DMS 273 (cell line): ENCODE measurements at regions not wholly inside any gene's neighbourhood (a gene's known extent, or its start where the extent isn't known, plus 50 kb on each side); places are given as distances from the start of the nearest gene placed in this dataset.
"Not testable (repeated sequence)": the region's sequence is repeated elsewhere in the genome, so short reads cannot be mapped to it uniquely, and the experiment has no call there.

Source experiments
- DNase-seq: peaks from one replicate; lab custom pipeline; 2025; ENCODE audit not compliant: unreplicated experiment; lab: John Stamatoyannopoulos, UW

DNA sequence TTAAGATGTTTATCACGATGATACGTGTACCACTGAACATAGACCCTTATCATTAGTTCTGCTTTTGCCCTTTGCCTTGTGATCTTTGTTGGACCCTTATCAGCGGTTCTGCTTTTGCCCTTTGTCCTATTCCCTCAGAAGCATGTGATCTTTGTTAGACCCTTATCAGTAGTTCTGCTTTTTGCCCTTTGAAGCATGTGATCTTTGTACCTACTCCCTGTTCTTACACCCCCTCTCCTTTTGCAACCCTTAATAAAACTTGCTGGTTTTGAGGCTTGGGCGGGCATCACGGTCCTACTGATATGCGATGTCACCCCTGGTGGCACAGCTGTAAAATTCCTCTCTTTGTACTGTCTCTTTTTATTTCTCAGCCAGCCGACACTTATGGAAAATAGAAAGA is 117.0 kb downstream of the SDHAF3 start:
- not testable (repeated sequence) for DNase-seq

DNA sequence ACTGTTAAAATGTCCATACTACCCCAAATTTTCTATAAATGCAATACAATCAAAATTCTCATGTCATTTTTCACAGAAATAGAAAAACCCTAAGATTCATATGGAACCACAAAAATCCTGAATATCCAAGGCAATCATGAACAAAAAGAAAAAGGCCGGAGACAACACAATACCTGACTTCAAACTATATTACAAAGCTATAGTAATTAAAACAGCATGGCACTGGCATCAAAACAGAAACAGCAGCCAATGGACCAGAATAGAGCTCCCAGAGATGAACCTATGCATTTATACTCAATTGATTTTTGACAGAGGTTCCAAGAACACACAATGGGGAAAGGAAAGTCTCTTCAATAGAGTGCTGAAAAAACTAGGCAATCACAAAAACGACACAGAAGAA is 128.8 kb downstream of the SDHAF3 start:
- DNase-seq = no peak

DNA sequence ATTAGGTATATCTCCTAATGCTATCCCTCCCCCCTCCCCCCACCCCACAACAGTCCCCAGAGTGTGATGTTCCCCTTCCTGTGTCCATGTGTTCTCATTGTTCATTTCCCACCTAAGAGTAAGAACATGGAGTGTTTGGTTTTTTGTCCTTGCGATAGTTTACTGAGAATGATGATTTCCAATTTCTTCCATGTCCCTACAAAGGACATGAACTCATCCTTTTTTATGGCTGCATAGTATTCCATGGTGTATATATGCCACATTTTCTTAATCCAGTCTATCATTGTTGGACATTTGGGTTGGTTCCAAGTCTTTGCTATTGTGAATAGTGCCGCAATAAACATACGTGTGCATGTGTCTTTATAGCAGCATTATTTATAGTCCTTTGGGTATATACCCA is 140.7 kb downstream of the SDHAF3 start:
- not testable (repeated sequence) for DNase-seq

DNA sequence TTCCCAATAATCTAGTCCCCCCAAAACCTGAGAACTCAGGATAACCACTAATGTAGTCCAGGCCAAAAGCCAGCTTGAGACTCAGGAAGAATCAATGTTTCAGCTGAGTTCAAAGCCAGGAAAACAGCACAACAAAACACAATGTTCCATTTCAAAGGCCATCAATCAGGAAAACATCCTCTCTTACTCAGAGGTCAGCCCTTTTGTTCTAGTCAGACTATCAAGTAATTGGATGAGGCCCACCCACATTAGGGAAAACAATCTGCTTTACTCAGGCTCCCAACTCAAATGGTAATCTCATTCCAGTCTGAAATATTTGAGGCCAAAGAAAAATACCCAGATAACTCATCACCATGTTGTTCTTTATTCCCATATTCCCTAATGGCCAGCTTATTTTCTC is 152.2 kb downstream of the SDHAF3 start:
- no peak for DNase-seq

DNA sequence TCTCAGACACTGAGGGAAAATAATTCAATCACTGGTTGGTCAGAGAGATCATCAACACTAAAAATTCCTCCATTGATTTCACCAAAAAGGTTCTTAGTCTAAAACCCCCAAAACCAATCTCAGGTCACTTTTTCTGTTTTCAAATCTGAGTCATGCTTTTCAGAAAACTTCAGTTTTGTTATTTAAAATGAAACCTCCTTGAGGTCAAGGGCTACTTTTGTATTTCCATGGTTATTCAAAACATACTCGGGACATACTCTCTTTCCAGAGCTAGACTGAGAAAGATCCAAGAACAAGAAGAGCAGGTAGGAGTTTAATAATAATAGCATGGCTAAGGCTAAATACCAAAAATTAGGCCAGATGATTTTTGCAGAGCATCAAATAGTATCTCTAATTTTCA is 152.8 kb downstream of the SDHAF3 start:
- DNase-seq = no peak

DNA sequence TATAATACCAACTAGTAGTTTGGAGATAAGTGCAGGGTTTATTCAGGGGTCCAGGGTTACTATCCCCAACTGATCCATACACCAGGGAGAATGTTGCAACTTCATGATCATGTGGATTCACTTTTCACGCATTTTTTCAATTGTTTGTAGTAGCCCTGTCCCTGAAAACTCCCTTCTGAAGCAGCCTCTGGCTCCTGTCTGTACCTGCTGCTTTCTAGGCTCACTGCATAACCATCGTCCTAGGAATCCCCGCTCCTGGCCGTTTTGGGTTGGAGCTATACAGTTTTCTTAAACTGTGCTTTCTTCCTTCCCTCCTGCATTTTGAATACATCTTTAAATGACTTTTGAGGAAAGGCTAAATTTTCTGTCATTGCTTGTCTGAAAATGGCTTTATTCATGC is 154.1 kb downstream of the SDHAF3 start:
- DNase-seq = no peak

DNA sequence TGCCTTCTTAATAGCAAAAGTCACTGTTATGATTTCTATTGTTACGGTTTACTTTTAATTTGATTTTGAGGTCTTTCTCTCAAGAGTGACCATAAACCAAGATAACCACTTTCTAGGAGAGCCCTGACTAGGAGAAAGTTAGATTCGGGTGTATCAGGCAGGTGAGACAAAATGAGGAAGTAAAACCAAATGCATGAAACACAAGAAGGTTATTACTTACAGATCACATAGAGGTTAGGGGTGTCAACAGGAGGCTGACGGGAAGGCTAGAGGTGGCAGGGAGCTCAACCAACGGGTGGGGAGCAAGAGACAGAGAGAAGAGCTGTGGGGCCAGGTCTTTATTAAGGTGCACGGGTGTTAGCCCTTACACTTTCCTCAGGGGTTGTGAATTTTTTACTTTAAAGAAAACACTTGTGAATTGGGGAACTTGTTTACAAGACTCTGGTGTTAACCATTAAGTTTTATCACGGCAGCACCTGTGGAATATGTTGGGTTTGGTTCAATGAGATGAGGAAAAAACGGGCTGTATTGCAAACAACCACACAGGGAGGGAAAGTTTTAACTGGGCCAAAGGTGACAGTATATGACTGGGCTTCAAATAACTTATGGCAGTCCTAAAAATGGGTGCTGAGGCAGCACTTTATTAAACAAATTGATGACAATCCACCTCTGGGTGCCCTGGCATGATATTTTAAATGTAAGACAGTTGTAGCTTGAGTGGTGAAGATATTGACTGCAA is 154.9 kb downstream of the SDHAF3 start:
- DNase-seq = no peak

DNA sequence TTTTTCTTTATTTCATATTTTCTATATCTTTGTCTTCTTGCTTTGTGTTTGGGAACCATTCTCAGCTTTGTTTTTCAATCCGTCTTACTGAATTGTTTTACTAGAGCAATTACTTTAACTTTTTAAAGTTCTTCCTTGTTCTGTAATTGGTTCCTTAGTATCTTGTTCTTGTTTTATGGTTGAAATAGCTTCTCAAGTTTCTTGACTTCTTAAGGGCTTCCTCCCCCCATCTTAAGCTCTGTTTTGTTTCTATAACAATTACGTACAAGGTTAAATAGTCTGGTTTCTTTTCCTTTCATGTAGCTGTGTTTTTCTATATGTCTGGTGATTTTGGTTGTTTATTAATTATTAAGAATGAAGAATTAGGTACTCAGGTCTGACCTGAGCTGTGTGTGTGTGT is 158.0 kb downstream of the SDHAF3 start:
- DNase-seq = no peak

DNA sequence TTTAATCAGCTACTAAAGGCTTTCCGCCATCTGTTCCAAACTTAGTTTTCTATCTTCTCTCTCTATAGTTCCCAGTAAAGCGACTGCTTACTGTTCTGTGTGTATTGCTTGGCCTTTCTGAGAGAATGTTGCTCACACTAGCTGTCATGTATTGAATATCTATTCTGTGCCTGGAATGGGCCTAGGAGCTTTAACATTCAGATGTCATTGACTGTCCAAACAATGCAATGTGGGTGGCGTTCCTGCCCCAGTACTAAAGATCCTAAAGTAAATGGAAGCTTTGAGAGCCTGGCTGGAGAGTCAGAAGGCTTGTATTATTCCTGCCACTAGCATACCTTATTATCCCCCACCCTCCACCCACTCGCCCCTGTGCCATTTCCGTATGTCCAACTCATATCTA is 163.5 kb downstream of the SDHAF3 start:
- DNase-seq = no peak

DNA sequence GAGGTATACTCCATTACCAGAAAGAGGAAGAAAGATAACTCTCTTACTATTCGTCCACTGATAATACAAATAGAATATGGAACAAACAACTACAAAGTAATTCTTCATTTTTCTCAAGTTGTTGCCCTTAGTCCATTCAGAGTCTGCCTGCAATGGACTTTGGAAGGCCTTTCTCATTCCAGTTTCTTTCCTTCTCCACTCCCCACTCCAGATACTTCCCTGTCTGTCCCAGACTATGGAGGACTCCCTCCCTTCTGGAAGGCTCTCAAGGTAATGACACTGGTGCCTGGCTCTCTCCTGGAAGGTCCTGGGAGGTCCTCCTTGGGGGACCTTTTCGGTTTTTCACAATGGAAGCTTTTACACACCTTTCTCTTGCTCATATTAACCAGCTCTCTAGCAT is 167.8 kb downstream of the SDHAF3 start:
- DNase-seq = no peak

DNA sequence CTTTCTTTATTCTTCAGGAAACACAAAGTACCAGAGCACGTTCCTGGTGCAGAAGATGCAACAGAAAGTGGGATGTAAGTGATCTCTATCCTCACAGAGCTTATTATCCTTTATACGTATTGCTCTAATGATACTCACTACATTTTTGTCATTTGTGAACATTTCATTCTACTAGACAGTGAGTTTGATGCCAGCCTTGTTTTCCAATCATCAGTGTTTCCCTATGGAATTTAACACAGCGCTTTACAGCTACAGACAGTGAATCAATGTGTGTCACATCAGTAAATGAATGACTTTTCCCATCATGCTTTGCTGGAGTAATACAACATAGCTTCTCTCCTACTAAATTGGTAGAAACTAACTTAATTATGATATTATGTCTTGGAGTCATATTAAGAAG is 175.5 kb downstream of the SDHAF3 start:
- DNase-seq = no peak

DNA sequence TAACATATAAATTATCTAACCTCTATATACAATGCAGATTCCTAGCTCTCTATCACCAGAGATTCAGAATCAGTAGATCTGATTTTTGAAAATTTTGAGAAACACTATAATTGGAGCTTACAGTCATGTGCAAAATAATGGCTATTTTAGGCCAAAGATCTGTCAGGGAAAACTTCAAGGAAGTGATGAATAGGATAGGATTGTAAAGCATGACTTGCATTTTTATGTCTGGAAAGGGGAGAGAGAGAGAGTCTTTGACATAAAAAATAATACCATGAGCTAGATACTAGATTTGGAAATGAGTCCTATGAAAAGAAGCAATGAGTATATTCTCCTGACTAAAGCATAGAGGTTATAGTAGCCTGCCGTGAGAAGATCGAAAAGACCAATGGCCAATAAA is 181.1 kb downstream of the SDHAF3 start:
- DNase-seq = no peak

DNA sequence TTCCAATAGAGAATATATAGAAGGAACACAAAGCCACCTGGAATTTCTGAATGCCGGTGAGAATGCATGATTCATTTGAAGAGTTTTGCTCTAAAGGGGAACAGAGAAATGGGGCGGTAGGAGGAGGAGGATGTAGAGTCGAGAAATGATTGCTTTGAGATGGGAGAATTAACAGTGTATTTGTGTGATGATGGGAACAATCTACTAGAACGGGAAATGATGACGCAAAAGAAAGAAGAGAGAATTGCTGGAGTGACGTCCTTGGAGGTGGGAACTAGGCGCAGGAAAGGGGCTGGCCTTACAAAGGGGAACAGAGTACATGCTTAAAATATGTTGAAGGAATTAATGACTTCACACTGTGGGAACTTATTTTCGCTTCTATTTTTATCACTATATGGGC is 188.1 kb downstream of the SDHAF3 start:
- no peak for DNase-seq

DNA sequence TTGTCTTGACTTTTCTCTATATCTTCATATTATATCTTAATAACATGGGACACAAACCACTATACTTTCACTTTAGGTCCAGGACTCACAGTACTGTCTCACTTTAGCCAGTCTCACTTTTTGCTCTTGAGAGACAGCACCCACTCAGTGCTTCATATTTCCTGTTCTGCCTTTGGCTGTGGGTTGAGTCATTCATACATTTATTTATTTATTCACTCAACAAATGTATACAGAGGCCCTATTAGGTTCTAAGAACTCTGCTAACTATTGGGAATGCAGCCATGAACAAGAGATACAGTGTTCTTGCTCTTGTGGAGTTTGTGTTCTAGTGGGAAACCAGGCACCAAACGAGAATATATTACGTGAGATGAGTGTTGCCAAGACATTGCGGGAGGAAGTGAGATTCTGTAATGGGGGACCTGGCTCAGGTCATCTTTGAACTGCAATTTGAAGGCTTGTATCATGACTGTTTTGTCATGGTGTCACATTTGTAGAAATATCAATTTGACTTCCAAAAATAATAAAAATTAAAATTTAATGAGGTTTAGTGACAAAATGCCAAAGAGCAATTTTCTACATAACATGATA is 190.1 kb downstream of the SDHAF3 start:
- no peak for DNase-seq

DNA sequence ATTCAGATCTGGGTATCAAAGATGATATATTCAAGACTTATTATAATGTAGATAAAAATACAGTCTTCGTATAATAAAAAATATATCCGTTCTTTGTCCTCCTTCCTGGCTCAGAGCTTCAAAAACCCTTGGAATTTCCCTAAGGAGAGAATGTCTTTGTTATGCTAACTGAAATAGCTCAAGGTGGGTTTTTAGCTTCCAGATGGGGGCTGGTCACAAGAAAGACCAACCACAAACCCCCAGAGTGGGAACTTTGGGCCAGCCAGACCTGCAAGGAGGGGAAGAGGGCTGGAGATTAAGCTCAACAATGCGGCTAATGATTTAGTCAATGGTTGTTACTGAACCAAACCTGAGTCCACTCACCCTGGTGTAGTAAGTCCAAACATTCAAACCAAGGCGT is 196.4 kb downstream of the SDHAF3 start:
- DNase-seq = no peak

DNA sequence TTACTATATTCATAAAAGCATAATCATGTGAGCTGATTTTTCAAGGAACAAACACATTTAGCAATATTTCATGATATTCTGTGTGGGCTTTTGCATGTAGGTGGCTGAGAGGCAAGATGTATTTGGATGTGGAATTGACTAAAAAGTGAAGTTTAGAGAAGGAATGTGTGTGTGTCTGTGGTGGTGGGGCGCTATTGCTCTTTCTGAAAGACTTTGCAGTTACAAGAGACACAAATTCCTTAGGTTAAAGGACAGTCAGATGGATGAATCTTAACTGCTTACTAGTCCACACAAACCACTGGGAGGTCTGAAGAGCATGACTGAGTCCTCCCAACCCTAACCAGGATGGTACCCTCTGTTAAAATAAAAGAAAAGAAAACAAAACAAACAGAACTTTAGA is 200.1 kb downstream of the SDHAF3 start:
- DNase-seq = no peak

DNA sequence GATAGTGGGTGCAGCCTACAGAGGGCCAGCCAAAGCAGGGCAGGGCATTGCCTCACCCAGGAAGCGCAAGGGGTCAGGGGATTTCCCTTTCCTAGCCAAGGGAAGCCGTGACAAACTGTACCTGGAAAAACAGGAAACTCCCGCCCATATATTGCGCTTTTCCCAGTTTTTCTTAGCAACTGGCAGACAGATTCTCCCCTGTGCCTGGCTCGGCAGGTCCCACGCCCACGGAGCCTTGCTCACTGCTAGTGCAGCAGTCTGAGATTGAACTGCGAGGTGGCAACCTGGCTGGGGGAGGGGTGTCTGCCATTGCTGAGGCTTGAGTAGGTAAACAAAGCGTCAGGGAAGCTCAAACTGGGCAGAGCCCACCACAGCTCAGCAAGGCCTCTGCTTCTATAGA is 212.4 kb downstream of the SDHAF3 start:
- DNase-seq = not testable (repeated sequence)

DNA sequence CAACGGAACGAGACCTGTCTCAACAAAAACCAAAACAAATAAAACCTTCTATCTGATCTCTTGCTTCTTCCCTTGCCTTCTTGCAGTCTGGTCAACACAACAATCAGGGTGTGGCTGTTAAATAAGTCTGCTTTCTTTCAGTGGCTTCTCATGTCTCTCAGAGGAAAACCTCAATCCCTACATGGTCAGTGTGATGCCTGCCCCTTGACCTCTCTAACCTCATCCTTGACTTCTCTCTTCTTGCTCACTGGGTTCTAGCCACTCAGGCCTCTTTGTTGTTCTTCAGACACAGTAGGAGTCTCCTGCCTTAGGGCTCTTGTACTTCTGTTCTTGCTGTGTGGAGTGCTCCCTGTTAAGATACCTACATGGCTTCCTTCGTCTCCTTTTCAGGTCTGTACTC is 220.4 kb downstream of the SDHAF3 start:
- no peak for DNase-seq

DNA sequence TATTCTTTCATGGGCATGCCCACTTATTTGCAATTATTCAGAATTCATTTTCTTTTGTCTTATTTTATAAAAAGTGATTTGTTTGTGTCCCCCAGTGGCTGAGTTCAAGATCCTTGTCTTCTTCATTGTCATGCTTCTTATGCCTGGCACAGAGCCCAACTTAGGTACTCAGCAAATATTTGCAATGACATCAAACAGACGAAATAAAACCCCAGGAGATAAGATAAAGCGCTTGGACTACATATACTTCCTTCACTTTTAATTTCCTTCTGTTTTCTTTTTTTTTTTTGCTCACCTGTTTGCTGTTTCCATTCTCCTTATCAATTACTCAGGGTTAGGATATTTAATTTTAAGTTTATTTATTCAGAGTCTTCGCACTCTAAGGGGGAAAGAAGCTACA is 225.0 kb downstream of the SDHAF3 start:
- DNase-seq = no peak

DNA sequence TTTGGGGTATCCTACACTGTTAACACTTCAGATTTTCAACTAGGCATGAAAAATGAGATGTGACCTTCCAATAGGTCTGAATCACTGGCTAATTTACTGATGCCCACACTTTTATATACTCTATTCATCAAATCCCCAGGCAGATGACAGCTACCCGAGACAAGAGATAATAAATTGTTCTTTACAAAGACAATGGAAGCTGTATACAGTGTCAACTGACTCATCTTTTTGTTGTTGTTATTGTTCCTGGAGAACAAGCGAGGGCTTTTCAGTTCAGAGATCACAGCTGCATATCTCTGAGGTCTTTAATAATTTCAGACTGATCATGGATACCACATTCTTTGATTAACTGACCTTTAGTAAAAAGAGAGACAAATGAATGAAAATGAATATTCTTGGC is 228.9 kb downstream of the SDHAF3 start:
- no peak for DNase-seq

DNA sequence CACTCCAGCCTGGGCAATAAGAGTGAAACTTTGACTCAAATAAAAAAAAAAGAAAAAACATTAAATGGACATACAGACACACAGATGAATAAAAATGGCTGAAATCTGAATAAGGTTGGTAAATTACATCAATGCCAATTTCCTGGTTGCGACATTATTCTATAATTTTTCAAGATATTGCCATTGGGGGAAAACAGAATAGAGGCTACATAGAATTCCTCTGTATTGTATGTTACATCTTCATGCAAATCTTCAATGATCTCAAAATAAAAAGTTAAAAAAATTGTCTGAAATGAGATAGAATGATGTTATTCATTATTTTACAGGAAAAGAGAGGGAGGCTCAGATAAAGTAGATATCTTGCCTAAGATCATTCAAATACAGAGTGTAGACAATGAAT is 234.0 kb downstream of the SDHAF3 start:
- DNase-seq = no peak

DNA sequence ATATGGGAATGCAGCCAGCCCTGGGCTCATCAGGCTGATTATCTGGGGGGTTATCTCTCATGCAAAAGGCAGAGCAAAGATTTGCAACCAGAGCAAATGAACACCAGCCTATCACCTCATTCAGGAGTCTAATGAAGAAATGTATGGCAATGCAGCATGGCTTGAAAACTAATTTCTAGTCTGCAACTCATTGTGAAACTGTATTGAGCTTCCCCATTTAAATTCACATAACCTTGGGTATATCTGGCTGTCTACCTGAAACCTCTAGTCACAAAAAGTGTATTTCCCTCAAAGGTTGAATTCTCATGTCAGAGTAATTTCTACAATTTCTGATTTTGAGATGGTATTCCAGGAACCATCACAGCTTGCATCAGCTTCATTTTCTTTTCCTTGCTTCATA is 240.0 kb downstream of the SDHAF3 start:
- no peak for DNase-seq

DNA sequence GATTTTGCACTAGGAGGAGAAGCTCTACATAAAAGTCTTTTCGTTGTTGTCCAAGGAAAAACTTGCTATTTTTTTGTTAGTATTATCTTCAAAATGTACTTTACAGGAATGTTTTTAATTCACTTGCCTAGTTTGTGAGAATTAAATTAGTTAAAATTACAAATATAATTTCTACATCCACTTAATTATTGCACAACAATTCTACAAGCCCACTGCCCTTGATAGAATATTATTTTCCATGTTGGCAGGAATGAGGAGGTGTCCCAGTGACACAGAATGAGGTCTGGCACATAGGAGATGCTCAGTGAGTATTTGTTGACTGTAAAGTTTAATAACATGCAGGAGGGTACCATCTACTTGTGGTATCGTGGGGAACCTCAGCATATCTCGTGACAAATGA is 255.4 kb downstream of the SDHAF3 start:
- no peak for DNase-seq
